K562 (cell line): ENCODE measurements at regions not wholly inside any gene's neighbourhood (a gene's known extent, or its start where the extent isn't known, plus 50 kb on each side); places are given as distances from the start of the nearest gene placed in this dataset.

ENCODE experiments used
- ATAC-seq: fragments of 200-7000 bp; cut with Tn5 transposase; 3 replicates; pipeline ENCODE4 v1.9.1; 2020; ENCODE audit warnings: moderate library complexity
- BruUV-seq: library from RNA; stranded (reverse); fragments of 400-500 nt; replicated peaks from 2 replicates; lab custom pipeline; 2021; lab: Mats Ljungman, UMichigan
- CTCF ChIA-PET: fragments of 300-600 bp; formaldehyde crosslinking; extraction: SDS; loops from one replicate; lab custom pipeline; 2021; ENCODE audit warnings: low intra/inter-chr PET ratio; lab: Yijun Ruan, JAX
- POLR2A ChIA-PET: fragments of 300-600, 350-650 bp; sonication (Branson Sonifier 250); formaldehyde crosslinking; extraction: SDS; loops from one replicate; lab custom pipeline; 2021; ENCODE audit warnings: antibody characterized with exemption, inconsistent platforms; lab: Yijun Ruan, JAX
- DNase-seq, 4 experiments: peaks; one replicate each; pipeline versions ENCODE4 v3.0.0 to v3.0.0-alpha.2; 2011 to 2018; ENCODE audit warnings: low spot score in 3 of 4, mixed read lengths in 3 of 4; ENCODE audit errors: extremely low read depth in 1 of 4
- FAIRE-seq: peaks from 2 replicates; lab custom pipeline; 2011; peaks lifted over from hg19 to GRCh38; lab: Jason Lieb, UNC
- H2AFZ ChIP-seq: 2 replicates; pipeline ENCODE4 v1.6.0; 2011; ENCODE audit warnings: low read depth, low read length, control low read depth, inconsistent platforms
- H3K27ac ChIP-seq: fragments of 200-600 bp; 3 replicates; pipeline ENCODE4 v1.8.0; 2011; ENCODE audit warnings: low read depth, mild to moderate bottlenecking, control low read depth, inconsistent platforms, low read length, moderate library complexity, mixed read lengths; ENCODE audit errors: extremely low read depth
- H3K27me3 ChIP-seq, 2 experiments: fragments of 300-600 bp in 1 of 2; 2 replicates in 1 of 2; 3 replicates in 1 of 2; pipeline versions ENCODE4 v1.6.0 to v1.8.0; 2011; ENCODE audit warnings: inconsistent platforms in 2 of 2, low read length in 2 of 2, mild to moderate bottlenecking in 1 of 2, mixed read lengths in 1 of 2, moderate library complexity in 1 of 2; ENCODE audit not compliant: control insufficient read depth in 2 of 2, insufficient read depth in 2 of 2
- H3K36me3 ChIP-seq: fragments of 300-600 bp; 3 replicates; pipeline ENCODE4 v1.8.0; 2011; ENCODE audit warnings: mild to moderate bottlenecking, low read length, inconsistent platforms; ENCODE audit not compliant: control insufficient read depth, insufficient read depth
- H3K4me1 ChIP-seq, 2 experiments: fragments of 200-600 bp in 1 of 2; replicated peaks in 1 of 2; 2 replicates in 1 of 2; 3 replicates in 1 of 2; pipeline versions ENCODE4 v1.5.1 to v1.8.0; 2011; ENCODE audit warnings: inconsistent platforms in 2 of 2, low read length in 2 of 2, mild to moderate bottlenecking in 1 of 2, mixed read lengths in 1 of 2, moderate library complexity in 1 of 2; ENCODE audit not compliant: control insufficient read depth in 2 of 2, insufficient read depth in 2 of 2
- H3K4me2 ChIP-seq: 2 replicates; pipeline ENCODE4 v1.6.1; 2011; ENCODE audit warnings: low read length, control low read depth, inconsistent platforms, mixed read lengths; ENCODE audit not compliant: insufficient read depth
- H3K4me3 ChIP-seq: fragments of 200-600 bp; sonication (generic), shearing (Covaris generic); 2 replicates; pipeline ENCODE4 v1.5.1; 2016; ENCODE audit warnings: control low read depth, inconsistent platforms
- H3K79me2 ChIP-seq: fragments of 200-600 bp; 3 replicates; pipeline ENCODE4 v1.8.0; 2011; ENCODE audit warnings: low read length, inconsistent platforms; ENCODE audit not compliant: control insufficient read depth, insufficient read depth
- H3K9ac ChIP-seq, 2 experiments: 2 replicates each; pipeline versions ENCODE4 v1.6.0 to v1.6.1; 2011; ENCODE audit warnings: low read depth in 2 of 2, low read length in 2 of 2, control low read depth in 1 of 2, inconsistent platforms in 1 of 2, mild to moderate bottlenecking in 1 of 2, mixed read lengths in 1 of 2; ENCODE audit not compliant: insufficient read depth in 1 of 2
- H3K9me1 ChIP-seq: one replicate; pipeline ENCODE4 v1.6.0; 2011; ENCODE audit warnings: inconsistent platforms, mild to moderate bottlenecking, low read length, moderate library complexity; ENCODE audit not compliant: control insufficient read depth, insufficient read depth
- H3K9me3 ChIP-seq: replicated peaks from 2 replicates; pipeline ENCODE4 v1.5.1; 2011; ENCODE audit warnings: low read depth, low read length, inconsistent platforms; ENCODE audit not compliant: control insufficient read depth, insufficient read depth
- H4K20me1 ChIP-seq: replicated peaks from 2 replicates; pipeline ENCODE4 v1.6.1; 2011; ENCODE audit warnings: low read length, inconsistent platforms, mixed read lengths; ENCODE audit not compliant: control insufficient read depth, insufficient read depth
- ATF7 ChIP-seq: fragments of 450-650 bp; IDR thresholded peaks from 2 replicates; pipeline ENCODE4 v1.7.1; 2014; ENCODE audit warnings: mild to moderate bottlenecking, moderate library complexity
- BCOR ChIP-seq: fragments of 450-650 bp; IDR thresholded peaks from 2 replicates; pipeline ENCODE4 v1.6.1; 2016
- MAZ ChIP-seq, 2 experiments: fragments of 450-650 bp in 1 of 2; sonication (generic) in 1 of 2; formaldehyde crosslinking; IDR thresholded peaks in 1 of 2; conservative IDR thresholded peaks in 1 of 2; 2 replicates each; pipeline versions ENCODE4 v1.4.0 to v1.5.0; 2020; ENCODE audit warnings: mild to moderate bottlenecking in 1 of 2, missing genetic modification reagents in 1 of 2
- NR4A1 ChIP-seq, 2 experiments: fragments of 250-450 bp in 1 of 2; fragments of 450-650 bp in 1 of 2; sonication (Bioruptor Pico) in 1 of 2; IDR thresholded peaks; 2 replicates each; pipeline versions ENCODE4 v1.4.0 to v1.6.1; 2016 to 2020; ENCODE audit warnings: mild to moderate bottlenecking in 2 of 2, missing compliant biosample characterization in 1 of 2, missing genetic modification characterization in 1 of 2, moderate library complexity in 1 of 2
- RFX1 ChIP-seq: fragments of 450-650 bp; IDR thresholded peaks from 2 replicates; pipeline ENCODE4 v1.6.1; 2016; ENCODE audit warnings: mild to moderate bottlenecking, moderate library complexity
- SMAD1 ChIP-seq: fragments of 150-350 bp; IDR thresholded peaks from 2 replicates; pipeline ENCODE4 v1.6.1; 2014; ENCODE audit warnings: low read length, low read depth; ENCODE audit not compliant: partially characterized antibody
- TAF7 ChIP-seq: fragments of 450-650 bp; IDR thresholded peaks from 2 replicates; pipeline ENCODE4 v1.6.1; 2016; ENCODE audit warnings: missing genetic modification characterization, missing compliant biosample characterization
- TCF3 ChIP-seq: sonication (generic); formaldehyde crosslinking; IDR thresholded peaks from 2 replicates; pipeline ENCODE4 v1.4.0; 2020; ENCODE audit warnings: mild to moderate bottlenecking, missing genetic modification reagents
- ZFP30 ChIP-seq: fragments of 250-450 bp; sonication (Bioruptor Pico); IDR thresholded peaks from 2 replicates; pipeline ENCODE4 v1.8.0; 2022; ENCODE audit warnings: moderate library complexity, mild to moderate bottlenecking, inconsistent platforms, borderline replicate concordance
- ZNF140 ChIP-seq: fragments of 250-450 bp; sonication (Bioruptor Pico); IDR thresholded peaks from 2 replicates; pipeline ENCODE4 v1.8.0; 2021; ENCODE audit warnings: moderate library complexity, mild to moderate bottlenecking, inconsistent platforms
- ZNF436 ChIP-seq: fragments of 250-450, 450-650 bp; sonication (Bioruptor Pico); formaldehyde crosslinking; IDR thresholded peaks from 2 replicates; pipeline ENCODE4 v1.7.0; 2020; ENCODE audit warnings: mild to moderate bottlenecking
- ZNF551 ChIP-seq: fragments of 250-450 bp; sonication (Bioruptor Pico); IDR thresholded peaks from 2 replicates; pipeline ENCODE4 v1.5.0; 2021; ENCODE audit warnings: mild to moderate bottlenecking, moderate library complexity
- WGBS: fragments of 100-300 bp; shearing (Covaris generic); methylation state at CpG from one replicate; pipeline ENCODE4 v1.1.6; 2016; ENCODE audit warnings: low coverage, mixed read lengths; ENCODE audit not compliant: insufficient coverage; ENCODE audit errors: missing lambda C conversion rate; 5-methylcytosine and 5-hydroxymethylcytosine counted together
- in situ Hi-C: fragments of 300-500 bp; cut with MboI; formaldehyde crosslinking; loops from 4 replicates; pipeline ENCODE4 v1.15.0; 2018; ENCODE audit warnings: inconsistent platforms, mixed read lengths
- intact Hi-C: fragments of 100-400 bp; cut with micrococcal nuclease; formaldehyde crosslinking; loops from 2 replicates; pipeline ENCODE4 v1.14.2; 2022
- TF ChIP-seq, protein P1 (sequence below): fragments of 450-650 bp; IDR thresholded peaks from 2 replicates; pipeline ENCODE4 v1.7.0; 2016; ENCODE audit warnings: borderline replicate concordance

DNA sequence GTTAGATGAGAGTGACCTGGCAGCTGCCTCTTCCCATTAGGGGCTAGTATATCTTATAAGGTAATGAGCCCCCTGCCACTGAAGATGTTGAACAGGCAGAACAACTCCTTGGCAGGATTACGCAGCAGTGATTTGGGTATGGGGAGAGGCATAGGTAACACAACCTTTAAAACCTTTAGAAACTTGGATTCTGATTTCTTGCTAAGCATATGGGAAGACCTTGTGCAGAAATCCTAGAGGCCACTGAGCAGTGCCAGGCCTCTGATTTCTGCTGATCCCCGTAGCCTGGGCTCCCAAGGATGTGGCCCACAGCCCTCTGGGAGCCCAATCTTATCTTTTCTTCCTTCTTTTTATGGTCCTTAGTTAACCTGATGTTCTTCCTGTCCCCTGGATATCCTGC, 237.9 kb upstream of the ROPN1 start:
- Histone ChIP-seq H3K4me3 (no peak overlapping the region), H3K4me2 (no peak overlapping the region), H3K27me3 (no peaks in the 10 kb centered on the region), H3K36me3 (no peaks in the 10 kb centered on the region), H4K20me1 (no peaks in the 10 kb centered on the region)
- CTCF ChIA-PET, result no interaction called here
- BruUV-seq, result no TSS peak
- TF ChIP-seq TCF3 (CRISPR knock-in tag) (no peak), BCOR (no peak), SMAD1 (no peak), ZFP30 (CRISPR knock-in tag) (no peak), RFX1 (no peak), ATF7 (no peak), ZNF140 (no peak)
- TF ChIP-seq, all 486 proteins: peak for 0
- intact Hi-C loops (no loop called here), in situ Hi-C loops (no loop called here)
- ATAC-seq (no peak), DNase-seq (no peak), FAIRE-seq (no peak)
- H3K9me1 ChIP-seq, result no peaks in the 10 kb centered on the region
- POLR2A ChIA-PET, result interaction anchor here (0.6 kb wide), 1 partner anchor 269 kb away, joined by 3 read pairs; the partner anchor contains the start of gene CCDC14
- H3K4me1 ChIP-seq, result no peaks in the 10 kb centered on the region
- WGBS, result 0% methylated on average over 2 of the region's 2 CpGs
- no peak overlapping the region for H2AFZ ChIP-seq
- H3K79me2 ChIP-seq, result no peaks in the 10 kb centered on the region
- H3K9ac ChIP-seq, result no peak overlapping the region
- H3K9me3 ChIP-seq, result no peaks in the 10 kb centered on the region
- no peak overlapping the region for H3K27ac ChIP-seq

DNA sequence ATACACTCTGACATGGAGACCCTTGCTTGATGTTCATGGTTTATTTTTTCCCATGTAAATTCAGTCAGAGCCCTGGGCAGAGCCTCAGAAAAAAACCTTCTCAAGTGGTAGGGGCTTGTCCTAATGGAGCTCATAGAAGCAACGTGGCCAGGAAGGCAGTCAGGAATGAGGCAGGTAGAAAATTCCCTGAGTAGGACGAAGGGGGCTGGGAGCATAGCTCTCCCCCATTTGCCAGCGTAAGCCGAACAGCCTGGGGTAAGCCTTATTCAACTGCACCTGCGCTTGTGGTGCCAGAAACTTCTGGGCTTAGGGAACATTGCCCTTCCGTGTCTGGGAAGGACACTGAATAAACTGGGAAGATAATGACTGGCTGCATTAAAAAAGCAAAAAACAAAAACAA, 238.5 kb upstream of the ROPN1 start:
- Histone ChIP-seq H3K4me3 (no peak overlapping the region), H3K27ac (no peak overlapping the region), H3K4me2 (no peak overlapping the region), H3K79me2 (no peaks in the 10 kb centered on the region)
- no peak for ATAC-seq
- WGBS, result 0% methylated on average over 6 of the region's 6 CpGs
- FAIRE-seq, result no peak
- no peak for TF ChIP-seq TAF7 (tag)
- no peak for TF ChIP-seq ZNF551 (CRISPR knock-in tag)
- TF ChIP-seq, protein P1, sequence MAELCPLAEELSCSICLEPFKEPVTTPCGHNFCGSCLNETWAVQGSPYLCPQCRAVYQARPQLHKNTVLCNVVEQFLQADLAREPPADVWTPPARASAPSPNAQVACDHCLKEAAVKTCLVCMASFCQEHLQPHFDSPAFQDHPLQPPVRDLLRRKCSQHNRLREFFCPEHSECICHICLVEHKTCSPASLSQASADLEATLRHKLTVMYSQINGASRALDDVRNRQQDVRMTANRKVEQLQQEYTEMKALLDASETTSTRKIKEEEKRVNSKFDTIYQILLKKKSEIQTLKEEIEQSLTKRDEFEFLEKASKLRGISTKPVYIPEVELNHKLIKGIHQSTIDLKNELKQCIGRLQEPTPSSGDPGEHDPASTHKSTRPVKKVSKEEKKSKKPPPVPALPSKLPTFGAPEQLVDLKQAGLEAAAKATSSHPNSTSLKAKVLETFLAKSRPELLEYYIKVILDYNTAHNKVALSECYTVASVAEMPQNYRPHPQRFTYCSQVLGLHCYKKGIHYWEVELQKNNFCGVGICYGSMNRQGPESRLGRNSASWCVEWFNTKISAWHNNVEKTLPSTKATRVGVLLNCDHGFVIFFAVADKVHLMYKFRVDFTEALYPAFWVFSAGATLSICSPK, result no peak
- TF ChIP-seq ZNF436 (CRISPR knock-in tag), result no peak
- TF ChIP-seq NR4A1 (CRISPR knock-in tag; IDR thresholded peaks at IDR 0.05), result no peak
- no peak for TF ChIP-seq NR4A1 (tag; IDR thresholded peaks at IDR 0.05)
- TF ChIP-seq MAZ (CRISPR knock-in tag; conservative IDR thresholded peaks at IDR 0.05 in 1 of 2, IDR thresholded peaks at IDR 0.05 in 1 of 2), result no peak
- TF ChIP-seq, all 486 proteins: peak for 0
- intact Hi-C loops, result no loop called here
- Histone ChIP-seq H3K9ac (no peak overlapping the region), H3K9me3 (no peaks in the 10 kb centered on the region), H3K4me1 (no peaks in the 10 kb centered on the region), H3K9me1 (no peaks in the 10 kb centered on the region), H3K36me3 (no peaks in the 10 kb centered on the region), H4K20me1 (no peaks in the 10 kb centered on the region), H3K27me3 (no peaks in the 10 kb centered on the region), H2AFZ (no peak overlapping the region)
- BruUV-seq, result no TSS peak
- in situ Hi-C loops, result no loop called here
- no peak for DNase-seq
- CTCF ChIA-PET, result no interaction called here
- POLR2A ChIA-PET, result interaction anchor here (0.6 kb wide), 1 partner anchor 269 kb away, joined by 3 read pairs; the partner anchor contains the start of gene CCDC14
